HepG2 (cell line): ENCODE measurements at regions not wholly inside any gene's neighbourhood (a gene's known extent, or its start where the extent isn't known, plus 50 kb on each side); places are given as distances from the start of the nearest gene placed in this dataset.

Experiments used
- ATAC-seq: fragments of 200-7000 bp; cut with Tn5 transposase; 3 replicates; pipeline ENCODE4 v1.9.1; 2020; ENCODE audit warnings: mild to moderate bottlenecking, moderate library complexity
- BruUV-seq: library from RNA; stranded (reverse); fragments of 400-500 nt; replicated peaks from 2 replicates; lab custom pipeline; 2021; lab: Mats Ljungman, UMichigan
- CTCF ChIA-PET: fragments of 300-600 bp; formaldehyde crosslinking; extraction: SDS; loops from one replicate; lab custom pipeline; 2021; ENCODE audit warnings: low total read pairs, inconsistent platforms, low intra/inter-chr PET ratio; lab: Yijun Ruan, JAX
- POLR2A ChIA-PET: fragments of 350-600 bp; sonication (Branson Sonifier 250); formaldehyde crosslinking; loops from one replicate; lab custom pipeline; 2020; ENCODE audit warnings: antibody characterized with exemption, inconsistent platforms; lab: Yijun Ruan, JAX
- DNase-seq: peaks from one replicate; pipeline ENCODE4 v3.0.0-alpha.2; 2015; ENCODE audit warnings: low spot score
- FAIRE-seq: peaks from 3 replicates; lab custom pipeline; 2011; peaks lifted over from hg19 to GRCh38; lab: Jason Lieb, UNC
- H2AFZ ChIP-seq: one replicate; pipeline ENCODE4 v1.6.1; 2011; ENCODE audit warnings: low read length, inconsistent platforms
- H3K27ac ChIP-seq: fragments of 300-600 bp; 3 replicates; pipeline ENCODE4 v1.8.0; 2011; ENCODE audit warnings: mixed run types, mild to moderate bottlenecking, mixed read lengths, low read length, inconsistent platforms; ENCODE audit not compliant: insufficient read depth; ENCODE audit errors: extremely low read length
- H3K27me3 ChIP-seq, 2 experiments: fragments of 200-600 bp in 1 of 2; 2 replicates in 1 of 2; 3 replicates in 1 of 2; pipeline versions ENCODE4 v1.6.0 to v1.8.0; 2011; ENCODE audit warnings: low read length in 2 of 2, mild to moderate bottlenecking in 2 of 2, moderate library complexity in 2 of 2, inconsistent platforms in 1 of 2; ENCODE audit not compliant: insufficient read depth in 2 of 2, control insufficient read depth in 1 of 2
- H3K36me3 ChIP-seq, 2 experiments: fragments of 200-600 bp in 1 of 2; replicated peaks in 1 of 2; 2 replicates in 1 of 2; 3 replicates in 1 of 2; pipeline versions ENCODE4 v1.5.1 to v1.8.0; 2011; ENCODE audit warnings: low read length in 2 of 2, inconsistent platforms in 1 of 2; ENCODE audit not compliant: insufficient read depth in 2 of 2, control insufficient read depth in 1 of 2
- H3K4me1 ChIP-seq: 2 replicates; pipeline ENCODE4 v1.5.1; 2012; ENCODE audit warnings: low read length, inconsistent platforms; ENCODE audit not compliant: insufficient read depth
- H3K4me2 ChIP-seq: 2 replicates; pipeline ENCODE4 v1.6.0; 2011; ENCODE audit warnings: low read depth, low read length, inconsistent platforms
- H3K4me3 ChIP-seq, 3 experiments: fragments of 200-600 bp in 1 of 3; sonication (generic), shearing (Covaris generic) in 1 of 3; replicated peaks in 1 of 3; 2 replicates each; pipeline ENCODE4 v1.5.1; 2011 to 2016; ENCODE audit warnings: low read length in 3 of 3, inconsistent platforms in 2 of 3, low read depth in 2 of 3, mild to moderate bottlenecking in 2 of 3, control low read depth in 1 of 3, mixed read lengths in 1 of 3; ENCODE audit not compliant: insufficient read depth in 1 of 3
- H3K79me2 ChIP-seq: one replicate; pipeline ENCODE4 v1.6.1; 2011; ENCODE audit warnings: low read length, inconsistent platforms; ENCODE audit not compliant: insufficient read depth
- H3K9ac ChIP-seq: 2 replicates; pipeline ENCODE4 v1.6.0; 2011; ENCODE audit warnings: mild to moderate bottlenecking, low read depth, low read length, inconsistent platforms; ENCODE audit not compliant: insufficient read depth
- H3K9me3 ChIP-seq: 2 replicates; pipeline ENCODE4 v1.5.1; 2012; ENCODE audit warnings: mild to moderate bottlenecking, low read length
- H4K20me1 ChIP-seq: 2 replicates; pipeline ENCODE4 v1.6.0; 2011; ENCODE audit warnings: inconsistent platforms, mild to moderate bottlenecking, low read length, moderate library complexity; ENCODE audit not compliant: insufficient read depth
- AHDC1 ChIP-seq: sonication (generic); formaldehyde crosslinking; IDR thresholded peaks from 2 replicates; pipeline ENCODE4 v1.5.1; 2020; ENCODE audit warnings: mild to moderate bottlenecking, missing genetic modification reagents, borderline replicate concordance
- E2F1 ChIP-seq: sonication (generic); formaldehyde crosslinking; IDR thresholded peaks from 2 replicates; pipeline ENCODE4 v1.5.0; 2020; ENCODE audit warnings: missing genetic modification reagents
- FOXA3 ChIP-seq: IDR thresholded peaks from 2 replicates; pipeline ENCODE4 v1.6.1; 2016; ENCODE audit warnings: missing genetic modification reagents, missing compliant biosample characterization
- GTF3A ChIP-seq: sonication (generic); formaldehyde crosslinking; conservative IDR thresholded peaks from 2 replicates; pipeline ENCODE4 v1.4.0; 2020; ENCODE audit warnings: mild to moderate bottlenecking, missing genetic modification reagents
- HNF1B ChIP-seq: sonication (generic); formaldehyde crosslinking; IDR thresholded peaks from 2 replicates; pipeline ENCODE4 v1.5.1; 2020; ENCODE audit warnings: mild to moderate bottlenecking, moderate library complexity, missing genetic modification reagents
- MED13 ChIP-seq: sonication (generic); formaldehyde crosslinking; IDR thresholded peaks from 2 replicates; pipeline ENCODE4 v1.5.0; 2020; ENCODE audit warnings: missing genetic modification reagents
- MXD3 ChIP-seq: IDR thresholded peaks from 2 replicates; pipeline ENCODE4 v1.6.1; 2016; ENCODE audit warnings: mild to moderate bottlenecking, missing biosample characterization, missing genetic modification reagents
- SRSF1 ChIP-seq: fragments of 200-400 bp; formaldehyde crosslinking; optimal IDR thresholded peaks from 2 replicates; pipeline ENCODE3; 2017; ENCODE audit warnings: mild to moderate bottlenecking, low read depth, low read length, moderate library complexity
- ZBTB37 ChIP-seq: sonication (generic); formaldehyde crosslinking; IDR thresholded peaks from 2 replicates; pipeline ENCODE4 v1.4.0; 2020; ENCODE audit warnings: mild to moderate bottlenecking, missing genetic modification reagents
- ZBTB39 ChIP-seq: sonication (generic); formaldehyde crosslinking; IDR thresholded peaks from 2 replicates; pipeline ENCODE4 v1.5.0; 2020; ENCODE audit warnings: missing genetic modification reagents
- ZMYM4 ChIP-seq: sonication (generic); formaldehyde crosslinking; IDR thresholded peaks from 2 replicates; pipeline ENCODE4 v1.8.1; 2023; ENCODE audit warnings: mild to moderate bottlenecking, missing genetic modification reagents
- ZNF670 ChIP-seq: sonication (generic); formaldehyde crosslinking; IDR thresholded peaks from 2 replicates; pipeline ENCODE4 v1.8.0; 2022; ENCODE audit warnings: mild to moderate bottlenecking, missing genetic modification reagents, borderline replicate concordance
- whole genome bisulfite sequencing: methylation state at CpG from one replicate; pipeline ENCODE4 v1.1.6; 2017; ENCODE audit warnings: low lambda C conversion rate; 5-methylcytosine and 5-hydroxymethylcytosine counted together
- in situ Hi-C: cut with HindIII; loops from 2 replicates; pipeline ENCODE4 v1.10.0; 2017; ENCODE audit warnings: low pct_unique_long_range_greater_than_20kb; ENCODE audit not compliant: extremely low pct_ligation_motif_present
- intact Hi-C: fragments of 100-400 bp; cut with micrococcal nuclease; formaldehyde crosslinking; loops from one replicate; pipeline ENCODE4 v1.10.0; 2022; ENCODE audit not compliant: unreplicated experiment

GRCh38 chr7:138243430-138243829 lies 167.2 kb downstream of the AKR1D1 start:
- Histone ChIP-seq H3K36me3 (no peaks in the 10 kb centered on the region), H3K27me3 (no peaks in the 10 kb centered on the region), H4K20me1 (no peaks in the 10 kb centered on the region), H3K4me2 (no peak overlapping the region), H2AFZ (peak overlapping the region; percentile 55), H3K79me2 (no peaks in the 10 kb centered on the region), H3K4me3 (no peak overlapping the region), H3K27ac (peak overlapping the region; percentile 57), H3K4me1 (peaks cover 56% of the 10 kb centered on the region), H3K9me3 (peaks cover 27% of the 10 kb centered on the region), H3K9ac (peak overlapping the region; percentile 3; the same call in 1 of the 2 replicates)
- ChIA-PET CTCF (no interaction called here), POLR2A (no interaction called here)
- DNase-seq (peak; percentile 50), FAIRE-seq (no peak), ATAC-seq (peak; percentile 80)
- no TSS peak for BruUV-seq
- in situ Hi-C loops, result no loop called here
- intact Hi-C loops, result no loop called here
- 67% methylated on average over 5 of the region's 5 CpGs for WGBS
- TF ChIP-seq AHDC1 (CRISPR knock-in tag) (peak; percentile 55; the same call in 1 of the 2 replicates), FOXA3 (peak; percentile 74), HNF1B (CRISPR knock-in tag) (0 out of 2 replicates have a peak, but pooled peaks have one; percentile 32), ZBTB37 (peak; percentile 63; the same call in 1 of the 2 replicates), GTF3A (CRISPR knock-in tag) (no peak), SRSF1 (no peak), MXD3 (no peak), ZMYM4 (CRISPR knock-in tag) (peak; percentile 96), ZNF670 (peak; percentile 38; the same call in 1 of the 2 replicates), E2F1 (CRISPR knock-in tag) (no peak), MED13 (no peak), ZBTB39 (CRISPR knock-in tag) (no peak)
